22Rv1 (cell line): ENCODE measurements at regions not wholly inside any gene's neighbourhood (a gene's known extent, or its start where the extent isn't known, plus 50 kb on each side); places are given as distances from the start of the nearest gene placed in this dataset.

Experiments
- H3K27ac ChIP-seq: fragments of 450-650 bp; 2 replicates; pipeline ENCODE4 v1.5.1; 2017
- CTCF ChIP-seq: fragments of 450-650 bp; IDR thresholded peaks from 2 replicates; pipeline ENCODE4 v1.5.1; 2017; ENCODE audit warnings: mild to moderate bottlenecking
- ZFX ChIP-seq: fragments of 450-650 bp; IDR thresholded peaks from 2 replicates; pipeline ENCODE4 v1.6.1; 2017; ENCODE audit warnings: antibody characterized with exemption, borderline replicate concordance

- no peak overlapping the region for H3K27ac ChIP-seq
- TF ChIP-seq ZFX (no peak), CTCF (no peak)
Measured at GRCh38 chr13:85265296-85265695, 533.9 kb downstream of the SLITRK6 start.

GRCh38 chr13:85262499-85262898 is 536.7 kb downstream of the SLITRK6 start:
- TF ChIP-seq ZFX, result no peak
- TF ChIP-seq CTCF, result no peak
- H3K27ac ChIP-seq, result no peak overlapping the region

- TF ChIP-seq ZFX (no peak), CTCF (peak; percentile 71)
- no peak overlapping the region for H3K27ac ChIP-seq
Measured at GRCh38 chr13:85261757-85262346, 537.4 kb downstream of the SLITRK6 start.

GRCh38 chr13:85260896-85261295 is 538.3 kb downstream of the SLITRK6 start:
- H3K27ac ChIP-seq, result no peak overlapping the region
- no peak for TF ChIP-seq ZFX
- TF ChIP-seq CTCF, result no peak

GRCh38 chr13:85255978-85256377 is 543.2 kb downstream of the SLITRK6 start:
- TF ChIP-seq CTCF (no peak), ZFX (no peak)
- no peak overlapping the region for H3K27ac ChIP-seq

GRCh38 chr13:85254641-85255040 is 544.6 kb downstream of the SLITRK6 start:
- TF ChIP-seq CTCF, result no peak
- no peak for TF ChIP-seq ZFX
- H3K27ac ChIP-seq, result no peak overlapping the region

- TF ChIP-seq ZFX, result no peak
- TF ChIP-seq CTCF, result no peak
- peak overlapping the region; percentile 82 for H3K27ac ChIP-seq
Measured at GRCh38 chr13:85249151-85249550, 550.1 kb downstream of the SLITRK6 start.
